Smooth muscle cell (in vitro differentiated cells): ENCODE measurements at regions not wholly inside any gene's neighbourhood (a gene's known extent, or its start where the extent isn't known, plus 50 kb on each side); places are given as distances from the start of the nearest gene placed in this dataset.

Source experiments
- DNase-seq: peaks from one replicate; lab custom pipeline; 2025; ENCODE audit not compliant: unreplicated experiment; lab: John Stamatoyannopoulos, UW
- H2AFZ ChIP-seq: fragments of 200-600 bp; sonication (generic); 2 replicates; pipeline ENCODE4 v1.6.0; 2016; ENCODE audit warnings: antibody characterized with exemption, low read depth, mild to moderate bottlenecking
- H3F3A ChIP-seq: fragments of 200-600 bp; sonication (generic); 2 replicates; pipeline ENCODE4 v1.6.0; 2017; ENCODE audit warnings: antibody characterized with exemption, low read depth
- H3K27ac ChIP-seq: fragments of 200-600 bp; sonication (generic); 2 replicates; pipeline ENCODE4 v1.5.1; 2016; ENCODE audit warnings: low read depth, mild to moderate bottlenecking
- H3K27me3 ChIP-seq: fragments of 200-600 bp; sonication (generic); 2 replicates; pipeline ENCODE4 v1.6.1; 2016; ENCODE audit warnings: low read depth, mild to moderate bottlenecking
- H3K36me3 ChIP-seq: fragments of 200-600 bp; sonication (generic); 2 replicates; pipeline ENCODE4 v1.5.1; 2016; ENCODE audit warnings: low read depth
- H3K4me1 ChIP-seq: fragments of 200-600 bp; sonication (generic); 2 replicates; pipeline ENCODE4 v1.5.1; 2016; ENCODE audit warnings: low read depth
- H3K4me2 ChIP-seq: fragments of 200-600 bp; sonication (generic); 2 replicates; pipeline ENCODE4 v1.6.0; 2016; ENCODE audit warnings: mild to moderate bottlenecking
- H3K4me3 ChIP-seq: fragments of 200-600 bp; sonication (generic); 2 replicates; pipeline ENCODE4 v1.5.1; 2016; ENCODE audit warnings: mild to moderate bottlenecking
- H3K79me2 ChIP-seq: fragments of 200-600 bp; sonication (generic); 2 replicates; pipeline ENCODE4 v1.6.0; 2016; ENCODE audit warnings: low read depth, mild to moderate bottlenecking
- H3K9ac ChIP-seq: fragments of 200-600 bp; sonication (generic); 2 replicates; pipeline ENCODE4 v1.6.0; 2016; ENCODE audit warnings: low read depth
- H3K9me3 ChIP-seq: fragments of 200-600 bp; sonication (generic); replicated peaks from 2 replicates; pipeline ENCODE4 v1.5.1; 2016; ENCODE audit warnings: low read depth
- H4K20me1 ChIP-seq: fragments of 200-600 bp; sonication (generic); 2 replicates; pipeline ENCODE4 v1.6.0; 2016; ENCODE audit warnings: low read depth
- WGBS: methylation state at CpG from one replicate; pipeline ENCODE4 v1.1.7; 2016; ENCODE audit warnings: low lambda C conversion rate; 5-methylcytosine and 5-hydroxymethylcytosine counted together
- TF ChIP-seq, protein P1 (sequence below): fragments of 200-600 bp; sonication (generic); IDR thresholded peaks from 2 replicates; pipeline ENCODE4 v1.5.1; 2017; ENCODE audit warnings: borderline replicate concordance, mild to moderate bottlenecking, antibody characterized with exemption; ENCODE audit not compliant: insufficient read depth, poor library complexity, severe bottlenecking

DNA sequence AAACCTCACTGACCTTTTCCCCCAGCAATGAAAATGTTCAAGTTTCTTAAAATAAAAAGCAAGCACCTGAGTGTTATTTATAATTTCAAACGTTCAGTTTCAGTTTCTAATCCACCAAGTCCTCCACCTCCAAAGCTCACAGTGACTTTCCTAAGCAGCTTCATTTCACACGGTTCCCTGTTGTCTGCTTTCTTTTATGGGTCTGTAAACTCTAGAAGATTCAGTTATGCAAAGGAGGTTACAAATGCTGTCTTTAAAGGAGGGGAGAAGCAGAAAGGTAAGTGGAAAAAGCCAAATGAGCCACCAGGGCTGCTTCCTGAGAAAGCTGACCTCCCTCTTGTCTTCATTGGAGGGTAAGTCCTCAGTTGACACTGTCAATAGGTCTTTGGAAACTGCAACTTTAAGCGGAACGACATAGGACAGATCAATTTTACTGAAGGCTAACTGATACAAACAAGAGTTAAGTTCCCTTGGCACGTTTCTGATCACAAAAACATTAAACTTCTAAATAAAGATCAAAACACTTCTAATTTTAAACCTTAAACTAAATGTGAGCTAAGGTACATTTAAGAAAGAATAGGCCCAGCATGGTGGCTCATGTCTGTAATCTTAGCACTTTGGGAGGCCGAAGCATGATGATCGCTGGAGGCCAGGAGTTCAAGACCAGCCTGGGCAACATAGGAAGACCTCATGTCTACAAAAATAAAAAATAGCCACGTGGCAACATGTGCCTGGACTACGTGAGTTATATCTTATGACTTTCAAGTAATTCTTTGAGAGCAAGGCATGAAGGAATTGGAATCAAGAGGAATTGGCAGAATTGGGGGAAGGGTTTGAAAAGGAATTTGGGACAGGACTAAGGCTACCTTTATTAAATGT lies 151.9 kb upstream of the UBE2E1 start:
- Histone ChIP-seq H3K9ac (no peak overlapping the region), H3K4me3 (no peak overlapping the region), H2AFZ (no peak overlapping the region), H3F3A (no peaks in the 10 kb centered on the region), H3K9me3 (no peaks in the 10 kb centered on the region), H4K20me1 (no peaks in the 10 kb centered on the region), H3K36me3 (no peaks in the 10 kb centered on the region), H3K4me2 (no peak overlapping the region), H3K27ac (no peak overlapping the region), H3K79me2 (no peaks in the 10 kb centered on the region), H3K4me1 (peaks cover 9% of the 10 kb centered on the region), H3K27me3 (no peaks in the 10 kb centered on the region)
- no peak for DNase-seq
- TF ChIP-seq, protein P1, sequence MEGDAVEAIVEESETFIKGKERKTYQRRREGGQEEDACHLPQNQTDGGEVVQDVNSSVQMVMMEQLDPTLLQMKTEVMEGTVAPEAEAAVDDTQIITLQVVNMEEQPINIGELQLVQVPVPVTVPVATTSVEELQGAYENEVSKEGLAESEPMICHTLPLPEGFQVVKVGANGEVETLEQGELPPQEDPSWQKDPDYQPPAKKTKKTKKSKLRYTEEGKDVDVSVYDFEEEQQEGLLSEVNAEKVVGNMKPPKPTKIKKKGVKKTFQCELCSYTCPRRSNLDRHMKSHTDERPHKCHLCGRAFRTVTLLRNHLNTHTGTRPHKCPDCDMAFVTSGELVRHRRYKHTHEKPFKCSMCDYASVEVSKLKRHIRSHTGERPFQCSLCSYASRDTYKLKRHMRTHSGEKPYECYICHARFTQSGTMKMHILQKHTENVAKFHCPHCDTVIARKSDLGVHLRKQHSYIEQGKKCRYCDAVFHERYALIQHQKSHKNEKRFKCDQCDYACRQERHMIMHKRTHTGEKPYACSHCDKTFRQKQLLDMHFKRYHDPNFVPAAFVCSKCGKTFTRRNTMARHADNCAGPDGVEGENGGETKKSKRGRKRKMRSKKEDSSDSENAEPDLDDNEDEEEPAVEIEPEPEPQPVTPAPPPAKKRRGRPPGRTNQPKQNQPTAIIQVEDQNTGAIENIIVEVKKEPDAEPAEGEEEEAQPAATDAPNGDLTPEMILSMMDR, result no peak
- 76% methylated on average over 9 of the region's 9 CpGs for WGBS

DNA sequence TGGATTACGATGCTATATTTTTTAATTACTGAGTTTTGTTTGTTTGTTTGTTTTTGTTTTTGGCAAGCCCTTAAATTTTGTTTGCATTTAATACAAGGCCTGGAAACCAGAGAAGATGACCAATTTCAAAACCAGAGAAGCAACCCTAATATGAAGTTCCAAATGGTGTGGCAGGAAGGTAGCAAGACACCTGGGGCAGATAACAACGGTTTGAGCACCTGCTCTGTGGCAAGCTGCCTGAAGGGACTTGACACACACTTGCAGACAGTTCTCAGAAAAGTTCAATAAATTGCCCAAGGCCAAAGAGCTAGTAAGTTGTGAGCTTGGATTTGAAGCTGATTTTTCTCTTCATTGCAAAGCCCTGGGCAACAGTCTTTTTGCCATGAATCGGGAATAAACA lies 151.2 kb upstream of the UBE2E1 start:
- no peak for DNase-seq
- H3K4me2 ChIP-seq, result no peak overlapping the region
- 97% methylated on average over 3 of the region's 3 CpGs for WGBS

DNA sequence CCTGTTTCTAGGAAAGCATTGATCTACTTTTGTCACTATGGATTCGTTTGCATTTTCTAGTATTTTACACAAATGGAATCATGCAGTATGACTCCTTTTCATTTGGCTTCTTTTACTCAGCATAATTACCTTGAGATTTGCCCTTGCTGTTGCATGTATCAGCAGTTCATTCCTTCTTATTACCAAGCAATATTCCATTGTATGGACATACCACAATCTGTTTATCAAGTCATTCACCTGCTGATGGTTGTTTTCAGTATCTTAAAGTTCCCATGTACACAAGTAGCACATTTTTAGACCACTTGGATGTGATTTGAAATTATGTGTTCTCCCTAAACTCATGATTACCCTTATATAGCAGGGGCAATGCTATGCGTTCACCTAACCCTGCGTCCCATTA lies 150.0 kb upstream of the UBE2E1 start:
- H3K4me2 ChIP-seq, result no peak overlapping the region
- H3K79me2 ChIP-seq, result no peaks in the 10 kb centered on the region
- no peaks in the 10 kb centered on the region for H3K4me1 ChIP-seq
- no peak overlapping the region for H3K4me3 ChIP-seq
- H3K27ac ChIP-seq, result no peak overlapping the region
- no peaks in the 10 kb centered on the region for H4K20me1 ChIP-seq
- TF ChIP-seq, protein P1, result no peak
- H3K27me3 ChIP-seq, result no peaks in the 10 kb centered on the region
- H3F3A ChIP-seq, result no peaks in the 10 kb centered on the region
- H2AFZ ChIP-seq, result no peak overlapping the region
- no peaks in the 10 kb centered on the region for H3K9me3 ChIP-seq
- 98% methylated on average over 3 of the region's 3 CpGs for WGBS
- H3K36me3 ChIP-seq, result no peaks in the 10 kb centered on the region
- no peak overlapping the region for H3K9ac ChIP-seq
- DNase-seq, result no peak

More for the DNA sequence above, 151.2 kb upstream of the UBE2E1 start:
- Histone ChIP-seq H3K36me3 (no peaks in the 10 kb centered on the region), H3K27ac (no peak overlapping the region), H3K4me1 (peaks cover 3% of the 10 kb centered on the region), H3K27me3 (no peaks in the 10 kb centered on the region), H3K79me2 (no peaks in the 10 kb centered on the region), H4K20me1 (no peaks in the 10 kb centered on the region), H2AFZ (no peak overlapping the region), H3F3A (no peaks in the 10 kb centered on the region), H3K4me3 (no peak overlapping the region), H3K9ac (no peak overlapping the region), H3K9me3 (no peaks in the 10 kb centered on the region)
- TF ChIP-seq, protein P1, result no peak

DNA sequence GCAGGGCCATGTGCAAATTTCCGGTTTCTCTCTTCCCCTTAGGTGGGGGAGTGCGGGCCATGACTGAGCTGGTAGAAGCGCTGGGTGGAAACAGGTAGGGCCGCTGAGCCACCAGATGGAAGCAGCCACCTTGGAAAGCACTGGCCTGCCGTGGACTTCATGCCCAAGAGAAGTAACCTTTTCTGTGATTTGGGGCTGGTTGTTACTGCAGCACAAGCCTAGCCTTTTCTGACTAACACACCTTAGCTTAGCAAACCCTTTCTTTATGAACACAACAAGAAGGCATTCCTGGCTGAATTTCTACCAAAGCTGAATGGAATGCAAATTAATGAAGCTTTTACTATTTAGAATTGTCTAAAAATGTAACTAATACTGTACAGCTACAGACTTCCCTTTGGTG lies 149.6 kb upstream of the UBE2E1 start:
- H3F3A ChIP-seq, result no peaks in the 10 kb centered on the region
- H3K27ac ChIP-seq, result no peak overlapping the region
- TF ChIP-seq, protein P1, result no peak
- no peaks in the 10 kb centered on the region for H3K79me2 ChIP-seq
- no peaks in the 10 kb centered on the region for H4K20me1 ChIP-seq
- no peaks in the 10 kb centered on the region for H3K9me3 ChIP-seq
- no peak overlapping the region for H3K9ac ChIP-seq
- H3K36me3 ChIP-seq, result no peaks in the 10 kb centered on the region
- no peaks in the 10 kb centered on the region for H3K27me3 ChIP-seq
- H3K4me2 ChIP-seq, result no peak overlapping the region
- no peaks in the 10 kb centered on the region for H3K4me1 ChIP-seq
- no peak overlapping the region for H2AFZ ChIP-seq
- no peak for DNase-seq
- WGBS, result 95% methylated on average over 5 of the region's 5 CpGs
- H3K4me3 ChIP-seq, result no peak overlapping the region
